HG02763 (cell line): ENCODE measurements at regions not wholly inside any gene's neighbourhood (a gene's known extent, or its start where the extent isn't known, plus 50 kb on each side); places are given as distances from the start of the nearest gene placed in this dataset.

ENCODE experiments used
- ATAC-seq: cut with Tn5 transposase; IDR thresholded peaks from one replicate; pipeline ENCODE4 v1.9.1; 2021; ENCODE audit warnings: mild to moderate bottlenecking, moderate library complexity; ENCODE audit not compliant: unreplicated experiment

GRCh38 chr21:16071761-16072160 lies 342.0 kb downstream of the USP25 start:
- no peak for ATAC-seq

GRCh38 chr21:16072221-16072620 lies 342.4 kb downstream of the USP25 start:
- ATAC-seq, result no peak

GRCh38 chr21:16072737-16073136 lies 343.0 kb downstream of the USP25 start:
- no peak for ATAC-seq

- no peak for ATAC-seq
These were observed 343.8 kb downstream of the USP25 start for GRCh38 chr21:16073586-16073985.

GRCh38 chr21:16074950-16075489 lies 345.2 kb downstream of the USP25 start:
- ATAC-seq, result no peak

- no peak for ATAC-seq
These were observed 346.0 kb downstream of the USP25 start for GRCh38 chr21:16075649-16076282.

- no peak for ATAC-seq
These were observed 346.7 kb downstream of the USP25 start for GRCh38 chr21:16076465-16076864.

GRCh38 chr21:16078382-16078781 lies 348.6 kb downstream of the USP25 start:
- no peak for ATAC-seq

GRCh38 chr21:16079830-16080229 lies 350.0 kb downstream of the USP25 start:
- ATAC-seq, result no peak

GRCh38 chr21:16081304-16081703 lies 351.5 kb downstream of the USP25 start:
- no peak for ATAC-seq

GRCh38 chr21:16082038-16082816 lies 352.4 kb downstream of the USP25 start:
- ATAC-seq, result no peak

- no peak for ATAC-seq
These were observed 355.1 kb downstream of the USP25 start for GRCh38 chr21:16084776-16085364.

- no peak for ATAC-seq
These were observed 355.6 kb downstream of the USP25 start for GRCh38 chr21:16085421-16085820.

- no peak for ATAC-seq
These were observed 356.3 kb downstream of the USP25 start for GRCh38 chr21:16086121-16086520.

GRCh38 chr21:16086936-16087335 lies 357.2 kb downstream of the USP25 start:
- ATAC-seq, result no peak

GRCh38 chr21:16087523-16087922 lies 357.7 kb downstream of the USP25 start:
- ATAC-seq, result no peak

- ATAC-seq, result no peak
These were observed 358.3 kb downstream of the USP25 start for GRCh38 chr21:16088056-16088455.

- ATAC-seq, result no peak
These were observed 365.2 kb downstream of the USP25 start for GRCh38 chr21:16095005-16095404.

- no peak for ATAC-seq
These were observed 367.2 kb downstream of the USP25 start for GRCh38 chr21:16096988-16097387.

GRCh38 chr21:16102113-16102512 lies 372.3 kb downstream of the USP25 start:
- no peak for ATAC-seq

GRCh38 chr21:16108561-16109075 lies 378.8 kb downstream of the USP25 start:
- no peak for ATAC-seq
